SK-N-SH treated with all-trans-retinoic acid at 6 μM for 48 hours (cell line): ENCODE measurements at regions not wholly inside any gene's neighbourhood (a gene's known extent, or its start where the extent isn't known, plus 50 kb on each side); places are given as distances from the start of the nearest gene placed in this dataset.

Experiments used
- ATAC-seq: fragments of 200-7000 bp; cut with Tn5 transposase; 3 replicates; pipeline ENCODE4 v1.9.1; 2020; ENCODE audit warnings: mild to moderate bottlenecking, moderate library complexity
- ARNTL ChIP-seq: fragments of 450-650 bp; formaldehyde crosslinking; IDR thresholded peaks from 2 replicates; pipeline ENCODE4 v1.5.0; 2020; ENCODE audit warnings: low read depth, mild to moderate bottlenecking, moderate library complexity, borderline replicate concordance
- BACH2 ChIP-seq: fragments of 250-450 bp; sonication (Bioruptor Pico); IDR thresholded peaks from 2 replicates; pipeline ENCODE4 v1.9.0; 2021; ENCODE audit warnings: mild to moderate bottlenecking, borderline replicate concordance
- CSDC2 ChIP-seq: fragments of 250-450 bp; sonication (Bioruptor Pico); IDR thresholded peaks from 2 replicates; pipeline ENCODE4 v1.5.0; 2020; ENCODE audit warnings: mild to moderate bottlenecking, moderate library complexity
- ESRRG ChIP-seq: fragments of 250-450 bp; sonication (Bioruptor Pico); IDR thresholded peaks from 2 replicates; pipeline ENCODE4 v1.6.1; 2021; ENCODE audit warnings: mild to moderate bottlenecking
- ISL1 ChIP-seq: fragments of 250-450 bp; sonication (Bioruptor Pico); IDR thresholded peaks from 2 replicates; pipeline ENCODE4 v2.1.2; 2022; ENCODE audit warnings: mild to moderate bottlenecking, moderate library complexity
- PATZ1 ChIP-seq: fragments of 250-450 bp; sonication (Bioruptor Pico); IDR thresholded peaks from 2 replicates; pipeline ENCODE4 v1.8.0; 2020; ENCODE audit warnings: mild to moderate bottlenecking, moderate library complexity, borderline replicate concordance
- POU6F1 ChIP-seq: fragments of 250-450 bp; sonication (Bioruptor Pico); IDR thresholded peaks from 2 replicates; pipeline ENCODE4 v1.8.0; 2021; ENCODE audit warnings: low read depth, mild to moderate bottlenecking, moderate library complexity, borderline replicate concordance
- PPARA ChIP-seq: fragments of 250-450 bp; sonication (Bioruptor Pico); IDR thresholded peaks from 2 replicates; pipeline ENCODE4 v1.5.0; 2020; ENCODE audit warnings: mild to moderate bottlenecking, borderline replicate concordance
- TSHZ2 ChIP-seq: fragments of 250-450 bp; sonication (Bioruptor Pico); IDR thresholded peaks from 2 replicates; pipeline ENCODE4 v1.5.0; 2020; ENCODE audit warnings: mild to moderate bottlenecking, moderate library complexity
- ZC3H10 ChIP-seq: fragments of 250-450 bp; sonication (Bioruptor Pico); IDR thresholded peaks from 2 replicates; pipeline ENCODE4 v1.5.1; 2021; ENCODE audit warnings: mild to moderate bottlenecking, moderate library complexity
- ZFP3 ChIP-seq: fragments of 250-450 bp; sonication (Bioruptor Pico); IDR thresholded peaks from 2 replicates; pipeline ENCODE4 v1.5.0; 2020; ENCODE audit warnings: mild to moderate bottlenecking, moderate library complexity
- ZNF565 ChIP-seq: fragments of 450-650 bp; formaldehyde crosslinking; conservative IDR thresholded peaks from 2 replicates; pipeline ENCODE4 v1.5.0; 2020; ENCODE audit warnings: low read depth, mild to moderate bottlenecking, moderate library complexity
- ZNF70 ChIP-seq: fragments of 450-650 bp; formaldehyde crosslinking; IDR thresholded peaks from 2 replicates; pipeline ENCODE4 v1.5.0; 2020; ENCODE audit warnings: mild to moderate bottlenecking, moderate library complexity
- ZNF8 ChIP-seq: fragments of 450-650 bp; formaldehyde crosslinking; IDR thresholded peaks from 2 replicates; pipeline ENCODE4 v1.5.0; 2020; ENCODE audit warnings: mild to moderate bottlenecking, moderate library complexity

GRCh38 chr6:44630125-44631028, 242.9 kb downstream of the CDC5L start:
- ATAC-seq = peak; percentile 98
- peak; percentile 40; the same call in 1 of the 2 replicates for TF ChIP-seq PATZ1 (CRISPR knock-in tag)
- TF ChIP-seq TSHZ2 = no peak

- TF ChIP-seq ZNF70 (CRISPR knock-in tag) (no peak), ISL1 (CRISPR knock-in tag) (no peak)
- no peak for ATAC-seq
Observed at GRCh38 chr6:44631968-44632367, 244.5 kb downstream of the CDC5L start.

GRCh38 chr6:44634321-44634720, 246.8 kb downstream of the CDC5L start:
- TF ChIP-seq TSHZ2 (no peak), ZNF70 (CRISPR knock-in tag) (no peak), ZNF565 (CRISPR knock-in tag) (no peak), ZNF8 (no peak), CSDC2 (CRISPR knock-in tag) (no peak)
- ATAC-seq = no peak

- no peak for ATAC-seq
- no peak for TF ChIP-seq ESRRG (CRISPR knock-in tag)
- TF ChIP-seq ZFP3 (CRISPR knock-in tag) = no peak
- no peak for TF ChIP-seq ZNF70 (CRISPR knock-in tag)
- TF ChIP-seq ZC3H10 (CRISPR knock-in tag) = no peak
- no peak for TF ChIP-seq PATZ1 (CRISPR knock-in tag)
- no peak for TF ChIP-seq CSDC2 (CRISPR knock-in tag)
- TF ChIP-seq PPARA (CRISPR knock-in tag) = no peak
- no peak for TF ChIP-seq ZNF565 (CRISPR knock-in tag)
- TF ChIP-seq ARNTL (CRISPR knock-in tag) = no peak
- no peak for TF ChIP-seq ISL1 (CRISPR knock-in tag)
- no peak for TF ChIP-seq ZNF8
- TF ChIP-seq BACH2 = no peak
- no peak for TF ChIP-seq POU6F1 (CRISPR knock-in tag)
- TF ChIP-seq, all 23 proteins: peak for 0
Observed at GRCh38 chr6:44635486-44635885, 248.0 kb downstream of the CDC5L start.
